ENCODE measurements at regions not wholly inside any gene's neighbourhood (a gene's known extent, or its start where the extent isn't known, plus 50 kb on each side); places are given as distances from the start of the nearest gene placed in this dataset.

GRCh38 chr15:70508561-70509281, 254.6 kb downstream of the UACA start:
- DNase-seq (ENCODE audit: low read depth in 2 of 2, low spot score in 1 of 2): no peak

- no peak for DNase-seq (ENCODE audit: low read depth in 2 of 2, low spot score in 1 of 2)
These were observed 255.5 kb downstream of the UACA start for GRCh38 chr15:70507772-70508371.

GRCh38 chr15:70505936-70506912, 257.1 kb downstream of the UACA start:
- DNase-seq (ENCODE audit: low read depth in 2 of 2, low spot score in 1 of 2): no peak

GRCh38 chr15:70505411-70505919, 257.9 kb downstream of the UACA start:
- no peak for DNase-seq (ENCODE audit: low read depth in 2 of 2, low spot score in 1 of 2)

GRCh38 chr15:70504988-70505387, 258.4 kb downstream of the UACA start:
- no peak for DNase-seq (ENCODE audit: low read depth in 2 of 2, low spot score in 1 of 2)

GRCh38 chr15:70504299-70504951, 258.9 kb downstream of the UACA start:
- DNase-seq (ENCODE audit: low read depth in 2 of 2, low spot score in 1 of 2): no peak

GRCh38 chr15:70503798-70504298, 259.5 kb downstream of the UACA start:
- DNase-seq (ENCODE audit: low read depth in 2 of 2, low spot score in 1 of 2): no peak

GRCh38 chr15:70503073-70503745, 260.1 kb downstream of the UACA start:
- no peak for DNase-seq (ENCODE audit: low read depth in 2 of 2, low spot score in 1 of 2)

GRCh38 chr15:70502529-70502928, 260.8 kb downstream of the UACA start:
- DNase-seq (ENCODE audit: low read depth in 2 of 2, low spot score in 1 of 2): no peak

- DNase-seq (ENCODE audit: low read depth in 2 of 2, low spot score in 1 of 2): no peak
These were observed 261.5 kb downstream of the UACA start for GRCh38 chr15:70501849-70502248.

GRCh38 chr15:70501121-70501727, 262.1 kb downstream of the UACA start:
- no peak for DNase-seq (ENCODE audit: low read depth in 2 of 2, low spot score in 1 of 2)

GRCh38 chr15:70499791-70500190, 263.6 kb downstream of the UACA start:
- DNase-seq (ENCODE audit: low read depth in 2 of 2, low spot score in 1 of 2): no peak

GRCh38 chr15:70498096-70498626, 265.2 kb downstream of the UACA start:
- DNase-seq (ENCODE audit: low read depth in 2 of 2, low spot score in 1 of 2): no peak

- DNase-seq (ENCODE audit: low read depth in 2 of 2, low spot score in 1 of 2): no peak
These were observed 265.7 kb downstream of the UACA start for GRCh38 chr15:70497661-70498060.

- DNase-seq (ENCODE audit: low read depth in 2 of 2, low spot score in 1 of 2): no peak
These were observed 267.3 kb downstream of the UACA start for GRCh38 chr15:70495991-70496599.

GRCh38 chr15:70494852-70495571, 268.3 kb downstream of the UACA start:
- DNase-seq (ENCODE audit: low read depth in 2 of 2, low spot score in 1 of 2): no peak

GRCh38 chr15:70494517-70494851, 268.9 kb downstream of the UACA start:
- no peak for DNase-seq (ENCODE audit: low read depth in 2 of 2, low spot score in 1 of 2)

- DNase-seq (ENCODE audit: low read depth in 2 of 2, low spot score in 1 of 2): no peak
These were observed 269.4 kb downstream of the UACA start for GRCh38 chr15:70493787-70494516.

All from stimulated activated CD8-positive, alpha-beta memory T cell treated with anti-CD3 and anti-CD28 coated beads, Interleukin-4, amount 100 ng/mL, for 1 hour (primary cell).